Neural crest cell (in vitro differentiated cells): ENCODE measurements at regions not wholly inside any gene's neighbourhood (a gene's known extent, or its start where the extent isn't known, plus 50 kb on each side); places are given as distances from the start of the nearest gene placed in this dataset.
A peak's percentile ranks its signal among the peaks of the same experiment; 100 is the strongest.

Experiments used
- DNase-seq: peaks from one replicate; pipeline ENCODE4 v3.0.0; 2021; ENCODE audit warnings: low read depth, mixed read lengths, low spot score
- H3K27ac Mint-ChIP-seq: one replicate; pipeline ENCODE4 v1.8.0; 2021; ENCODE audit warnings: mild to moderate bottlenecking, mixed read lengths; ENCODE audit not compliant: unreplicated experiment
- H3K27me3 Mint-ChIP-seq: 2 replicates; pipeline ENCODE4 v1.8.0; 2021; ENCODE audit warnings: low read depth, mild to moderate bottlenecking, mixed read lengths
- H3K36me3 Mint-ChIP-seq: 2 replicates; pipeline ENCODE4 v1.8.0; 2021; ENCODE audit warnings: low read depth, mild to moderate bottlenecking, mixed read lengths
- H3K4me1 Mint-ChIP-seq: 2 replicates; pipeline ENCODE4 v1.8.0; 2021; ENCODE audit warnings: mixed read lengths
- H3K4me3 Mint-ChIP-seq: one replicate; pipeline ENCODE4 v1.8.0; 2021; ENCODE audit warnings: mild to moderate bottlenecking, mixed read lengths
- H3K9me3 Mint-ChIP-seq: 2 replicates; pipeline ENCODE4 v1.8.0; 2021; ENCODE audit warnings: mixed read lengths
- TF ChIP-seq, protein P1 (sequence below): fragments of 200-600 bp; sonication (generic); conservative IDR thresholded peaks from 2 replicates; pipeline ENCODE4 v1.5.0; 2021; ENCODE audit warnings: antibody characterized with exemption, mild to moderate bottlenecking

GRCh38 chr10:123561141-123561440 is 105.1 kb upstream of the GPR26 start:
- H3K27ac Mint-ChIP-seq, result no peak overlapping the region
- H3K4me3 Mint-ChIP-seq, result no peak overlapping the region
- H3K4me1 Mint-ChIP-seq, result peaks cover 5% of the 10 kb centered on the region
- TF ChIP-seq, protein P1, sequence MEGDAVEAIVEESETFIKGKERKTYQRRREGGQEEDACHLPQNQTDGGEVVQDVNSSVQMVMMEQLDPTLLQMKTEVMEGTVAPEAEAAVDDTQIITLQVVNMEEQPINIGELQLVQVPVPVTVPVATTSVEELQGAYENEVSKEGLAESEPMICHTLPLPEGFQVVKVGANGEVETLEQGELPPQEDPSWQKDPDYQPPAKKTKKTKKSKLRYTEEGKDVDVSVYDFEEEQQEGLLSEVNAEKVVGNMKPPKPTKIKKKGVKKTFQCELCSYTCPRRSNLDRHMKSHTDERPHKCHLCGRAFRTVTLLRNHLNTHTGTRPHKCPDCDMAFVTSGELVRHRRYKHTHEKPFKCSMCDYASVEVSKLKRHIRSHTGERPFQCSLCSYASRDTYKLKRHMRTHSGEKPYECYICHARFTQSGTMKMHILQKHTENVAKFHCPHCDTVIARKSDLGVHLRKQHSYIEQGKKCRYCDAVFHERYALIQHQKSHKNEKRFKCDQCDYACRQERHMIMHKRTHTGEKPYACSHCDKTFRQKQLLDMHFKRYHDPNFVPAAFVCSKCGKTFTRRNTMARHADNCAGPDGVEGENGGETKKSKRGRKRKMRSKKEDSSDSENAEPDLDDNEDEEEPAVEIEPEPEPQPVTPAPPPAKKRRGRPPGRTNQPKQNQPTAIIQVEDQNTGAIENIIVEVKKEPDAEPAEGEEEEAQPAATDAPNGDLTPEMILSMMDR, result no peak
- H3K9me3 Mint-ChIP-seq, result no peaks in the 10 kb centered on the region
- no peaks in the 10 kb centered on the region for H3K36me3 Mint-ChIP-seq
- DNase-seq, result no peak
- peaks cover 24% of the 10 kb centered on the region for H3K27me3 Mint-ChIP-seq

DNA sequence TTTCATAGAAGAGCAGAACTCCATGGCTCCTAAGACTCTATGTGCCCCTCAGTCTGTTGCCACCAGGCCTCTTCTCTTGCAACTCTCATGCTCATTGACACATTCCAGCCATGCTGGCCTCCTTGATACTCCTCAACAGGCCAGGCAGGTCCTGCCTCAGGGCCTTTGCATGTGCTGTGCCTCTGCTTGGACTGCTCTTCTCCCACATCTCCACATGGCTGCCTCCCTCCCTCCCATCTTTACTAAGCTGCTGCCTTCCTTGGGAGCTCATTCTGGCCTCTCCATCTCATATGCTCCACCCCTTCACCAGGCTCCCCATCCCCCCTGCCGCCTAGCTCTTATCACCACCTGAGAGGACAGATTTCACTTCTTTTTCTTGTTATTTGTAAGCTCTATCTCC is 103.8 kb upstream of the GPR26 start:
- DNase-seq, result no peak
- H3K36me3 Mint-ChIP-seq, result no peaks in the 10 kb centered on the region
- H3K4me3 Mint-ChIP-seq, result no peak overlapping the region
- H3K4me1 Mint-ChIP-seq, result peaks cover 5% of the 10 kb centered on the region
- peaks cover 27% of the 10 kb centered on the region for H3K27me3 Mint-ChIP-seq
- TF ChIP-seq, protein P1, result no peak
- H3K27ac Mint-ChIP-seq, result peak overlapping the region; percentile 63
- no peaks in the 10 kb centered on the region for H3K9me3 Mint-ChIP-seq

- Mint-ChIP-seq H3K27ac (peak overlapping the region; percentile 63), H3K27me3 (peaks cover 28% of the 10 kb centered on the region), H3K36me3 (no peaks in the 10 kb centered on the region), H3K4me3 (no peak overlapping the region), H3K4me1 (peaks cover 3% of the 10 kb centered on the region), H3K9me3 (no peaks in the 10 kb centered on the region)
- DNase-seq, result no peak
- TF ChIP-seq, protein P1, result no peak
Observed at GRCh38 chr10:123562811-123563580, 103.2 kb upstream of the GPR26 start.

DNA sequence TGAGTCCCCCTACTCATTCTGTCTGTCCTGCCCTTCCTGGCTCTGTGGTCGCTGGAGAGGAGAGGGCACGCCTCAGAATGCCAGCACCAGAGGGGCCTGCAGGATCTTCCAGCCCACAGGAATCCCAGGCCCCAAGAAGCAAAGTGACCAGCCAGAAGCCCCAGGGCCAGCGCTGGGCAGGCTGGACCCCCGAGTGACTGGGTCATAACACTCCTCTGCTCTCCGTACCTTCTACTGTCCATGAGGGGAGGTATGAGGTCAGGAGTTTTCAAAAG is 102.6 kb upstream of the GPR26 start:
- Mint-ChIP-seq H3K27ac (no peak overlapping the region), H3K36me3 (no peaks in the 10 kb centered on the region), H3K4me3 (no peak overlapping the region), H3K4me1 (no peaks in the 10 kb centered on the region), H3K27me3 (peaks cover 32% of the 10 kb centered on the region), H3K9me3 (no peaks in the 10 kb centered on the region)
- TF ChIP-seq, protein P1, result no peak
- DNase-seq, result no peak

- TF ChIP-seq, protein P1, result no peak
- H3K27me3 Mint-ChIP-seq, result peaks cover 32% of the 10 kb centered on the region
- no peak overlapping the region for H3K4me3 Mint-ChIP-seq
- H3K9me3 Mint-ChIP-seq, result no peaks in the 10 kb centered on the region
- H3K27ac Mint-ChIP-seq, result no peak overlapping the region
- DNase-seq, result no peak
- no peaks in the 10 kb centered on the region for H3K4me1 Mint-ChIP-seq
- H3K36me3 Mint-ChIP-seq, result no peaks in the 10 kb centered on the region
Observed at GRCh38 chr10:123563994-123564393, 102.2 kb upstream of the GPR26 start.
